ENCODE measurements at regions not wholly inside any gene's neighbourhood (a gene's known extent, or its start where the extent isn't known, plus 50 kb on each side); places are given as distances from the start of the nearest gene placed in this dataset.

GRCh38 chr3:152921351-152921750, 86.4 kb downstream of the P2RY1 start:
- no peak for TF ChIP-seq TAF1 (IDR thresholded peaks at IDR 0.05; ENCODE audit: low read depth)
- TF ChIP-seq POLR2AphosphoS5 (IDR thresholded peaks at IDR 0.05), result no peak
- TF ChIP-seq EZH2 (IDR thresholded peaks at IDR 0.05; ENCODE audit: borderline replicate concordance, insufficient read depth, low read length, poor library complexity, severe bottlenecking), result no peak
- TF ChIP-seq MXI1 (conservative IDR thresholded peaks at IDR 0.05; ENCODE audit: poor library complexity, severe bottlenecking), result no peak
- TF ChIP-seq RAD21 (conservative IDR thresholded peaks at IDR 0.05), result no peak
- TF ChIP-seq REST (IDR thresholded peaks at IDR 0.05; ENCODE audit: borderline replicate concordance), result no peak
- TF ChIP-seq SMC3 (conservative IDR thresholded peaks at IDR 0.05; ENCODE audit: poor library complexity), result no peak
- no peak for TF ChIP-seq CTCF (IDR thresholded peaks at IDR 0.05; ENCODE audit: poor library complexity, severe bottlenecking)
- no peak for TF ChIP-seq EP300 (conservative IDR thresholded peaks at IDR 0.05; ENCODE audit: poor library complexity, severe bottlenecking)

GRCh38 chr3:152922554-152922953, 87.6 kb downstream of the P2RY1 start:
- H3K27me3 ChIP-seq (ENCODE audit: insufficient read depth, low read depth, low read length), result no peaks in the 10 kb centered on the region
- no peaks in the 10 kb centered on the region for H3K9me3 ChIP-seq (ENCODE audit: low read length)
- no peaks in the 10 kb centered on the region for H3K9me2 ChIP-seq (ENCODE audit: insufficient read depth, low read length)
- H3K27ac ChIP-seq (ENCODE audit: low read length), result no peak overlapping the region
- H3K4me2 ChIP-seq (ENCODE audit: low read length), result no peak overlapping the region
- no peak for TF ChIP-seq MXI1 (conservative IDR thresholded peaks at IDR 0.05; ENCODE audit: poor library complexity, severe bottlenecking)
- no peak for TF ChIP-seq EP300 (conservative IDR thresholded peaks at IDR 0.05; ENCODE audit: poor library complexity, severe bottlenecking)
- TF ChIP-seq RAD21 (conservative IDR thresholded peaks at IDR 0.05), result no peak
- TF ChIP-seq TAF1 (IDR thresholded peaks at IDR 0.05; ENCODE audit: low read depth), result no peak
- TF ChIP-seq EZH2 (IDR thresholded peaks at IDR 0.05; ENCODE audit: borderline replicate concordance, insufficient read depth, low read length, poor library complexity, severe bottlenecking), result no peak
- no peak for TF ChIP-seq REST (IDR thresholded peaks at IDR 0.05; ENCODE audit: borderline replicate concordance)
- TF ChIP-seq CTCF (IDR thresholded peaks at IDR 0.05; ENCODE audit: poor library complexity, severe bottlenecking), result no peak
- no peak for TF ChIP-seq SMC3 (conservative IDR thresholded peaks at IDR 0.05; ENCODE audit: poor library complexity)
- TF ChIP-seq POLR2AphosphoS5 (IDR thresholded peaks at IDR 0.05), result no peak
- no peak overlapping the region for H3K4me3 ChIP-seq (ENCODE audit: low read length)
- H4K20me1 ChIP-seq (ENCODE audit: insufficient read depth), result no peaks in the 10 kb centered on the region
- H3F3A ChIP-seq (ENCODE audit: insufficient read depth, low read length, poor library complexity, severe bottlenecking), result no peaks in the 10 kb centered on the region
- no peaks in the 10 kb centered on the region for H3K79me2 ChIP-seq (replicated peaks; ENCODE audit: insufficient read depth, low read length)
- H3K9ac ChIP-seq (ENCODE audit: low read length), result no peak overlapping the region
- no peaks in the 10 kb centered on the region for H3K36me3 ChIP-seq (ENCODE audit: insufficient read depth, low read length)
- no peak overlapping the region for H2AFZ ChIP-seq (ENCODE audit: low read depth, low read length)

More at GRCh38 chr3:152921351-152921750, 86.4 kb downstream of the P2RY1 start:
- no peaks in the 10 kb centered on the region for H3K9me2 ChIP-seq (ENCODE audit: insufficient read depth, low read length)
- H3K9ac ChIP-seq (ENCODE audit: low read length), result no peak overlapping the region
- no peaks in the 10 kb centered on the region for H3K79me2 ChIP-seq (replicated peaks; ENCODE audit: insufficient read depth, low read length)
- no peak overlapping the region for H3K27ac ChIP-seq (ENCODE audit: low read length)
- H3K4me2 ChIP-seq (ENCODE audit: low read length), result no peak overlapping the region
- no peaks in the 10 kb centered on the region for H3F3A ChIP-seq (ENCODE audit: insufficient read depth, low read length, poor library complexity, severe bottlenecking)
- no peaks in the 10 kb centered on the region for H3K36me3 ChIP-seq (ENCODE audit: insufficient read depth, low read length)
- H3K27me3 ChIP-seq (ENCODE audit: insufficient read depth, low read depth, low read length), result no peaks in the 10 kb centered on the region
- H3K4me3 ChIP-seq (ENCODE audit: low read length), result no peak overlapping the region
- H3K9me3 ChIP-seq (ENCODE audit: low read length), result no peaks in the 10 kb centered on the region
- no peak overlapping the region for H2AFZ ChIP-seq (ENCODE audit: low read depth, low read length)
- H4K20me1 ChIP-seq (ENCODE audit: insufficient read depth), result no peaks in the 10 kb centered on the region
